ENCODE measurements at regions not wholly inside any gene's neighbourhood (a gene's known extent, or its start where the extent isn't known, plus 50 kb on each side); places are given as distances from the start of the nearest gene placed in this dataset.
A peak's percentile ranks its signal among the peaks of the same experiment; 100 is the strongest.

- no TSS peak for BruUV-seq (replicated peaks)
- TF ChIP-seq BHLHE40 (IDR thresholded peaks at IDR 0.05; ENCODE audit: low read depth, low read length) (no peak), CEBPB (IDR thresholded peaks at IDR 0.05; ENCODE audit: low read depth, low read length) (peak; percentile 75)
- no CpG with 5 or more reads among the region's 2 CpGs for WGBS, 2 experiments (ENCODE audit: extremely low coverage in 2 of 2, insufficient read length in 1 of 2)
- intact Hi-C loops (cut with micrococcal nuclease) (no loop called here), in situ Hi-C loops (cut with MboI; ENCODE audit: low sequenced_read_pairs) (loop anchor here (5.0 kb wide), 1 partner anchor 865 kb away; no protein-coding TSS in a partner anchor), dilution Hi-C loops (cut with HindIII; ENCODE audit: low sequenced_read_pairs, unreplicated experiment) (no loop called here)
- ATAC-seq (ENCODE audit: low read depth) (no peak), DNase-seq (no peak)
- Histone ChIP-seq H3K27ac (ENCODE audit: insufficient read depth, low read length) (no peak overlapping the region), H3K27me3 (ENCODE audit: control insufficient read depth, insufficient read depth, low read length) (no peaks in the 10 kb centered on the region; the same call in none of the 2 replicates), H3K79me1 (ENCODE audit: low read depth in 1 of 2, low read length in 2 of 2) (no peaks in the 10 kb centered on the region), H2AK9ac (replicated peaks; ENCODE audit: low read depth, low read length, poor library complexity) (no peak overlapping the region), H3K18ac (ENCODE audit: low read depth, low read length) (no peak overlapping the region), H2AK5ac (ENCODE audit: low read depth, low read length) (no peak overlapping the region), H2BK15ac (ENCODE audit: low read depth, low read length) (no peak overlapping the region), H2BK20ac (ENCODE audit: low read depth, low read length) (no peak overlapping the region), H3K4me3 (ENCODE audit: insufficient read depth, low read depth, low read length) (no peak overlapping the region), H4K5ac (ENCODE audit: low read depth, low read length) (no peak overlapping the region), H4K20me1 (ENCODE audit: insufficient read depth, low read length) (no peaks in the 10 kb centered on the region), H4K8ac (ENCODE audit: low read depth in 2 of 2, low read length in 2 of 2) (no peak overlapping the region), H3K9ac (ENCODE audit: low read depth, low read length) (no peak overlapping the region), H2BK120ac (ENCODE audit: low read depth, low read length) (no peak overlapping the region), H3K4ac (ENCODE audit: low read depth, low read length) (no peak overlapping the region), H3K23ac (ENCODE audit: low read depth, low read length) (no peak overlapping the region), H4K91ac (ENCODE audit: insufficient read depth, low read depth, low read length) (no peak overlapping the region), H2AFZ (replicated peaks; ENCODE audit: low read length, poor library complexity) (no peak overlapping the region), H3K9me3 (ENCODE audit: control insufficient read depth, insufficient read depth, low read length) (no peaks in the 10 kb centered on the region), H2BK5ac (ENCODE audit: low read depth, low read length, poor library complexity, severe bottlenecking) (no peak overlapping the region), H3K4me2 (ENCODE audit: low read depth, low read length) (no peak overlapping the region), H3K36me3 (ENCODE audit: control insufficient read depth, insufficient read depth, low read length) (no peaks in the 10 kb centered on the region), H3K56ac (ENCODE audit: extremely low read depth, insufficient read depth, low read length) (no peak overlapping the region), H3K4me1 (ENCODE audit: control insufficient read depth, insufficient read depth, low read length) (no peaks in the 10 kb centered on the region), H3K14ac (replicated peaks; ENCODE audit: low read depth, low read length) (no peak overlapping the region), H3K9me1 (ENCODE audit: insufficient read depth, low read length) (no peaks in the 10 kb centered on the region)
- CTCF ChIA-PET, result interaction anchor here (0.8 kb wide), 1 partner anchor 9 kb away, joined by 4 read pairs; no protein-coding TSS in a partner anchor
- POLR2A ChIA-PET (ENCODE audit: unreplicated experiment), result no interaction called here
These were observed 160.2 kb downstream of the RGS9 start for GRCh38 chr17:65297384-65297783.

All from IMR-90 (cell line).